GOT3 (cell line): ENCODE measurements at regions not wholly inside any gene's neighbourhood (a gene's known extent, or its start where the extent isn't known, plus 50 kb on each side); places are given as distances from the start of the nearest gene placed in this dataset.

Experiments used
- DNase-seq: peaks from one replicate; lab custom pipeline; 2025; ENCODE audit warnings: mixed read lengths; lab: John Stamatoyannopoulos, UW

DNA sequence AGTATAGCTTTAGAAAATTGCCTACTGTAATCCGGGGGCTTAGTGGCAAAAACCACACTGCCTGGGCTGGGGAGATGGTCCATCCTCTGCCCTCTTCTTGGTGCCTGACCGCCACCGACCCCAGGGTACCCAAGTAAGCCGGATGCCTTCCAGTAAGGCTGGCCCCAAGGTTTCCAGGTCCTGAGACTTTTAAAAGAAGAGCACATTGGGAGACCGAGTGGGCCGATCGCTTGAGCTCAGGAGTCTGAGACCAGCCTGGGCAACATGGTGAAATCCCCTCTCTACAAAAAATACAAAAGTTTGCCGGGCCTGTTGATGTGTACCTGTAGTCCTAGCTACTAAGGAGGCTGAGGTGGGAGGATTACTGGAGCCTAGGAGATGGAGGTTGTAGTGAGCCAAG, 406.7 kb upstream of the IRX4 start:
- no peak for DNase-seq

DNA sequence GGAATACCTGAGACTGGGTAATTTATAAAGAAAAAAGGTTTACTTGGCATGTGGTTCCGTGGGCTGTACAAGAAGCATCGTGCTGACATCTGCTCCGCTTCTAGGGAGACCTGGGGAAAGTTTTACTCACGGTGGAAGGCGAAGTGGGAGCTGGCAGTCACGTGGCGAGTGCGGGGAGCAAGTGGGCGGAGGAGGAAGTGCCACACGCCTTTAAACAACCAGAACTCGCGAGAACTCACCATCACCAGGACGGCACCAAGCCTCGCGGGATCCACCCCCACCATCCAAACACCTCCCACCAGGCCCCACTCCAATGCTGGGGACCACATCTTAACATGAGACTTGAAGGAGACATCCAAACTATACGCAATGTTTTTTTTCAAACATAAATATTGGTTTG, 406.2 kb upstream of the IRX4 start:
- no peak for DNase-seq

DNA sequence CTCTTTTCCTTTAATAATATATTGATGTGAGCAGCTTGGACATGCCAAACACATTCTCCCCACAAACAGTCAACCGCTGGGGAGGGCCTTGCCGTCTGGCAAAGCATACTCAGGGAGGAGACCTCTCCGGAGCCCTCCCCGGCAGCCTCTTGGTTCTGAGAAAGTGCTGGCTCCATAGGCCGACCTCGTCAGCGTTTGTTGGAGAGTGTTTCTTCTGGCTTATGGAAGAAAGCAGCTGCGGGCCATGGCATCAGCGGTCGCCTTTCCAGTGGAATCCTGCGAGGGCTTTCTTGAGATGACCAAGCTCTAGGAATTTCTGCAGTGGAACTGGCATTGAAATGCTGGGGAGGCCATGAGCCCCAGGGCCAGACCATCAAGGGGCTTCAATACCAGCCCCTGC, 405.7 kb upstream of the IRX4 start:
- DNase-seq, result no peak

DNA sequence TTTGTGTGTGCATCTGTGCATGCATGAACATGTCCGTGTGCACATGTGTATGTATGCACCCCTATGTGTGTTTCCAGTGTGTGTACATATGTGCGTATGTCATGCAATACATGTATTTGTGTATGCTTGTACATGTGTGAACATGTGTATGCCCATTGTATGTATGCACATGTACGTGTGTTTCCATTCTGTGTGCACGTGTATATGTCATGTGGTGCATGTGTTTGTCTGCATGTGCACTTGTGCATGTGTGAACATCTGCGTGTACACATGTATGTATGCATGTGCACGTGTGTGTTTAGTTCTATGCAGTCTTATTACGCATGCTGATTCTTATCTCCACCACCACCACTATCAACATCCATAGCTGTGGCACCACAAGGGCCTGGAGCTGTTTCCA, 403.5 kb upstream of the IRX4 start:
- no peak for DNase-seq

DNA sequence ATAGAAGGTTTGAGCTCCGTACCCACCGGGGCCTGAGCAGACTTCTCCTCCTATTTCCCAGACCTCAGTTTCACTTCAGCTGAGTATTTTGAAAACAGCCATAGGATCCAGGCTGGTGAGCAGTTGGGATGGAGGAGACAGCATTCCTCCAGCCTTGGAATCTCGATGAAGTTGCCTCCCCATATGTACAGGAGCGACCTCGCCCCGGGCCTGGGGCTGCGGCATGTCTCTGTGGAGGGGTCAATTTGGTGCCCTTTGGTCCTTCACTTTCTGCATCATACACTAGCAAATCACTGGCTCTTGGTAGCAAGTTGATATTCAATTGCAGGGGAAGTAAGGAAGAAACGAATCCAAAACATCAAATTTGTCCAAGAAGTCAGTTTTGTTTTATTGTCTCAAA, 402.0 kb upstream of the IRX4 start:
- DNase-seq, result no peak

DNA sequence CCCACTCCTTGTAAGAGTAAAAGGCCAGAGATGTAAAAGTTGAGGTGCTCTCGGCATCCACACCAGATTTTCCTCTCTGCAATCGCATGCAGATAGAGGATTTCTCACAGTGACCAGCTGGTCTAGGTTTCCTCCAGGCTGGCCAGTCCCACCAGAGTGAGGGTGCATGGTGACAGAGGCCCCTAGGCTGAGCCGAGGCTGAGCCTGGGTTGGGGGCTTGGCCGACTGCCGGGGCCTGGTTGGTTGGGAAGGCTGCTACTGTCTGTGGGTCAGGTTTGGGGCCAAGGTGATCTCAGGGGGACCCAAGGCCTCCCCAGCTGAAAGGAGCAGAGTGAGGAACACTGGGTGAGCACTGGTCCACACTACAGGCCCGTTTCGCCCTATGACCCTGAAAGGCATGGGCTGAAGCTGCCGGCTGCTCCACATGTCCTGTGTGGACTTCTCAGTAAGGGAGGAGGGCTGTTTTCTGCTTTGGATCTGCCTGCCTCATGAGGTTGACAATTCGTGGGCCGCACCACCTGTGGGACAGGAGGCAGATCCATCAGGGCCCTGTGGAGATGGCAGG, 400.8 kb upstream of the IRX4 start:
- no peak for DNase-seq

DNA sequence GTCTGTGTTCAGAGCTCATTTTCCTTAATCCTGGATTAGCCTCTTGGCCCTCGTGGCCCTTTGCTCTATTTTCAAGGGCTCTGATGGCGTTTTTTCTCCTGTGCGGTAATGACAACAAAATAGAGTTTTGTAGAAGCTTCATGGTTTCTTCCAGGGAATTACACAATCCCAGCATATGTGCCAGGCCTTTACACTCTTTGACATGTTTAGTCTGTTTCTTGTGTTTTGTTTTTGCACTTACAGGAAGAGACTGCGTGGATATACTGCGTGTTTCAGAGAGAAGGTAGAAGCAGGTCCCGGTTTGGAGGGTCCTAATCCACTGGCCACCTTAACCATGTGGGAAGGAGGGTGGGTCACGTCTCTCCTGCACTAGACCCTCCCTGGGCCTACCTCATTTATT, 400.2 kb upstream of the IRX4 start:
- no peak for DNase-seq

- DNase-seq, result no peak
Measured at GRCh38 chr5:2282034-2282690, 399.4 kb upstream of the IRX4 start.

DNA sequence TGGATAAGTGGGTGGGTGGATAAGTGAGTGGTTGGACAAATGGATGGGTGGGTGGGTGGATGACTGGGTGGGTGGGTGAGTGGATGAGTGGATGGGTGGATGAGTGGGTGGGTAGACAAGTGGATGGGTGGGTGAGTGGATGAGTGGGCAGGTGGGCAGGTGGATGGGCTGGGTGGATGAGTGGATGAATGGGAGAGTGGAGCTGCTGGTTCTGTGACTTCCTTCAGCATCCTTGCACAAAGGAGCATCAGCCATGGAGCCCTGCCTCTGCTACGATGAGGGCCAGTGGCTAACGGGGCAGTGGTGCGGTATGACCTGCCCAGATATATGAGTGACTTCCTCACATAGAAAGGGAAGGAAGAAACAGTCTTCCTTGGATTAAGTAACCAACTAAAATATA, 398.7 kb upstream of the IRX4 start:
- DNase-seq, result no peak

DNA sequence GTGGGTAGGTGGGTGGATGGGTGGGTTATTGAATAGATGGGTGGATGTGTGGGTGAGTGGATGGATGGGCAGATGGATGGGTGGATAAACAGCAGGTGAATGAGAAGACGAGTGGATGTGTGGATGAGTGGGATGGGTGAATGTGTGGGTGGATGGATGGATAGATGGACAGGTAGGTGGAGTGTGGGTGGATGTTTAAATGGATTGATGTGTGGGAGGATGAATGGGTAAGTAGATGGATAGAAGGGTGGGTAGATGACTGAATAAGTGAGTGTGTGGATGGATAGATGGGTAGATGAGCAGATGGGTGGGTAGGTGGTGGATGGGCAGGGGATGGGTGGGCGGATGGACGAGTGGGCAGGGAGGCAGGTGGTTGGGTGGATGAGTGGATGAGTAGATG, 397.6 kb upstream of the IRX4 start:
- no peak for DNase-seq

DNA sequence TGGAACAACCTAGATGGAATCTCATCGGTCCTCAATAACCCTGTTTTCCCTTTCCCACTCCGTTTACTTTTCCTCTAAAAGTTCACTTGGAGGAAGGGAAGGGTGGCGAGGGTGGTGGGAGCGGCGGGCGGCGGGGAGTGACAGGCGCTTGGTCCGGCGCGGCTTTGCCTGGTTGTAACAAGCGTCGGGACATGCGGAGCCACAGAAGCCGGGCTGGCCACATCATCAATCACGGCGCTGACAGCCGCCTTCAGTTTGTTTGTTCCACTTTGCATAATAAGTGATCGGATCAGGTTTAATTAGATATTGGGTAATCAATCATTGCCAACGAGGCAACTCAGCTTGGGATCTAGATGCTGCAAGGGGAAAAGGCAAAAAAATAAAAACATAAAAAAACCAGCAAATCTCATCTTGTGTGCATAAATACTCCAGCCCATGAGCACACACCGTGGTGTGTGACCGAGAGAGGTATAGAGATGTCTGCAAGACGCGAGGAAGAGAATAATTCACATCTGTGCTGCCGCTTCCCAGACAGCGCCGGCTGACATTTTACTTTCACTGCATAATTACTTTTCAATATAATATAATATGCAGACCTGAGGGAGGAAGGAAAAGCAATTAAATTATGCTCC, 396.2 kb upstream of the IRX4 start:
- no peak for DNase-seq

- no peak for DNase-seq
Measured at GRCh38 chr5:2277886-2278285, 395.2 kb upstream of the IRX4 start.

- DNase-seq, result no peak
Measured at GRCh38 chr5:2276101-2276500, 393.4 kb upstream of the IRX4 start.

GRCh38 chr5:2272755-2273154, 390.0 kb upstream of the IRX4 start:
- no peak for DNase-seq

GRCh38 chr5:2272039-2272438, 389.3 kb upstream of the IRX4 start:
- DNase-seq, result no peak

DNA sequence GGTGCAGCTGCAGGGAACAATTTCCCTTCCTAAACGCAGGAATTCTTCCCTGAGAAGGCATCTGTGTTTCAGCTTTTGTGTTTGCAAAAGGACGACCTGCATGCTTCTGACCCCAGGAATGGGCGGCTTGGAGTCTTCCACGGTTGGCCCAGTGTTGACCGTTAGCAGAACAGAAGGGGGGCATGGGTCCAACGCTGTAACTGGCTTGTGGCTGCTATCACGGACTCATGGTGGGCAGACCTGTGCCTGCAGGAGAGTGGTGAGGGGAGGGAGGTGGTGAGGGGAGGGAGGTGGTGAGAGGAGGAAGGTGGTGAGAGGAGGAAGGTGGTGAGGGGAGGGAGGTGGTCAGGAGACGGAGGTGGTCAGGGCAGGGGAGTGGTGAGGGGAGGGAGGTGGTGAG, 388.6 kb upstream of the IRX4 start:
- no peak for DNase-seq

DNA sequence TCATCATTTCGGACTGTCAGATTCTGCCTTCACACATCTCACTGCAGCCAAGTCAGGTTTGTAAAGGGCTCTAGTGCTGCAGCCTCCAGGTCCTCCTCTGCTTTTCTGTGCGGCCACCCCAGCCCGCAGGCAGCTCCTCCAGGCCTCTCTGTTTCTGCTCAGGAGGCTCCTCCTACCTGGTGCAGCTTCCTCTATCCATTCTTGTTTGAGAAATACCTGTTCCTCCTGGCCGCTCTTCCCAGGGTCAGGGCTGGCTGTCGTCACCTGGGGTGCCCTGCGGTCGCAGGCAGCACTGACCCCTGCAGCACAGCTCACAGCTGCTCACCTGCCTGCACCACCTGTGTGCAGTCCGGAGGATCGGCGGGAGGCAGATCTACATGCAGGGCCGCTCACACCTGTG, 387.7 kb upstream of the IRX4 start:
- DNase-seq, result no peak

DNA sequence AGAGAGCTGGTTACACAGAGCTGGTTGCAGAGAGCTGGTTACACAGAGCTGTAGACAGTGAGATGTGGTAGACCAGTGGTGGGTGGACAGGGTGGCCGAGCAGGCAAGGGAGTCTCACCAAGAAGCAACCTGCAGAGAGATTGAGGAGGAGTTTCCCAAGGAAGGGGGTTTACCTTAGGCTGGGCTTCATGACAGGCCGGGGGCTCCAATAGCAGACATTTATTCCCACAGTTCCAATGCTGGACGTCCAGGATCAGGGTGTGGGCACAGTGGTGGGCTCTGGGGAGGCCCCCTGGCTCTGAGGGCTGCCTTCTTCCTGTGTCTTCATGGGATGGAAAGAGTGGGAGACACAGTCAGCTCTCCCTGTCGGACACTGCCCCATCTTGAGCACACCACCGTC, 386.9 kb upstream of the IRX4 start:
- no peak for DNase-seq

DNA sequence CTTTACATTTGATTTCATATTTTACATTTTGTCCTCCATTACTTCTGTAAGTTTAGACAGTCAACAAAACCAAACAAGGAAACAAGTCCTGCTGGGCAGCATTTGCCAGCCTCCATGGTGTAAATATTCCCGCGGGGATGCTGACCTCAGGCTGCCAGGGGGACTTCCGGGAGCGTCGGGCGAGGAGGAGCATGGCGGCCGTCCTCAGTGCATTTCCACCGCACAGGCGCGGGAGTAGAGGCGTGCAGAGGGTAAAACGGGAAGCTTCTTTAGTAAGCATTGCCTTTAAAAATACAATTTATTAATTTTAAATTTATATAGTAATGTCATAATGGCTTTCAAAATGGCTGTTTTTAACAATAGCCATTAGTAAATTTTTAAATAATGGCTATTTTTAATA, 385.3 kb upstream of the IRX4 start:
- DNase-seq, result no peak

GRCh38 chr5:2266641-2267240, 384.0 kb upstream of the IRX4 start:
- DNase-seq, result no peak

- DNase-seq, result no peak
Measured at GRCh38 chr5:2265341-2265740, 382.6 kb upstream of the IRX4 start.

GRCh38 chr5:2263763-2264162, 381.0 kb upstream of the IRX4 start:
- no peak for DNase-seq

DNA sequence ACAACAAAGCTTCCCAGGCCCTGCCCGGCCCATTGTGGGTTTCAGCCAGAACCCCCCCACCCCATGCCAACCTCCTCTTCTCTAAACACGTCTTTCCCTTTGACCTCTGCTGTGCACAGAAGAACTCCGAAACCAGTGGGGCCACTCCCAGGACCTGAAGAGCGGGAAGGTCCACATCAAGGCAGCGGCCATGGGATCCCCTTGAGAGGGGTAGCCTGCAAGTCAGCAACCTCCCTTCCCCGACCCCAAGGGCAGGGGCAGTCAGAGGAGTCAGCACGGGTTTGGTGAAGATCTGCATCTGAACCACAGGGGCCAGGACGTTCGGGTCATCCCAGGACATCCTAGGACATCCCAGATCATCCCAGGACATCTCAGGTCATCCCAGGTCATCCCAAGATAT, 379.9 kb upstream of the IRX4 start:
- DNase-seq, result no peak
